ENCODE measurements at regions not wholly inside any gene's neighbourhood (a gene's known extent, or its start where the extent isn't known, plus 50 kb on each side); places are given as distances from the start of the nearest gene placed in this dataset.
"Not testable (repeated sequence)": the region's sequence is repeated elsewhere in the genome, so short reads cannot be mapped to it uniquely, and the experiment has no call there.

- no peaks in the 10 kb centered on the region for H3K4me1 ChIP-seq (replicated peaks in 1 of 2)
- DNase-seq = no peak
- H3K36me3 ChIP-seq (replicated peaks in 1 of 2) = no peaks in the 10 kb centered on the region
- intact Hi-C loops (cut with DNase I) = no loop called here
- TF ChIP-seq POLR2A (IDR thresholded peaks at IDR 0.05) (no peak), CTCF (IDR thresholded peaks at IDR 0.05) (no peak)
- H3K27me3 ChIP-seq = no peaks in the 10 kb centered on the region
- no peak overlapping the region for H3K4me3 ChIP-seq
- no peak overlapping the region for H3K27ac ChIP-seq
- no peaks in the 10 kb centered on the region for H3K9me3 ChIP-seq (replicated peaks in 1 of 3)
Measured at GRCh38 chr10:76769582-76769981, 868.0 kb downstream of the KCNMA1 start.

GRCh38 chr10:76769161-76769560, 868.4 kb downstream of the KCNMA1 start:
- Histone ChIP-seq H3K27me3 (no peaks in the 10 kb centered on the region), H3K4me1 (replicated peaks in 1 of 2) (no peaks in the 10 kb centered on the region), H3K27ac (no peak overlapping the region), H3K4me3 (no peak overlapping the region), H3K36me3 (replicated peaks in 1 of 2) (no peaks in the 10 kb centered on the region), H3K9me3 (replicated peaks in 1 of 3) (no peaks in the 10 kb centered on the region)
- no peak for DNase-seq
- WGBS, 4 donors = 85 to 96% (median 93%) methylated on average over 2 of the region's 2 CpGs
- intact Hi-C loops (cut with DNase I) = no loop called here
- no peak for TF ChIP-seq CTCF (IDR thresholded peaks at IDR 0.05)
- no peak for TF ChIP-seq POLR2A (IDR thresholded peaks at IDR 0.05)

GRCh38 chr10:76766682-76767081, 870.9 kb downstream of the KCNMA1 start:
- TF ChIP-seq CTCF (IDR thresholded peaks at IDR 0.05) (no peak), POLR2A (IDR thresholded peaks at IDR 0.05) (no peak)
- H3K27ac ChIP-seq = no peak overlapping the region
- intact Hi-C loops (cut with DNase I) = no loop called here
- H3K27me3 ChIP-seq = peaks cover under 1% of the 10 kb centered on the region
- H3K36me3 ChIP-seq (replicated peaks in 1 of 2) = no peaks in the 10 kb centered on the region
- no peak for DNase-seq
- no peak overlapping the region for H3K4me3 ChIP-seq
- H3K9me3 ChIP-seq (replicated peaks in 1 of 3) = no peaks in the 10 kb centered on the region
- WGBS, 4 donors = 87 to 98% (median 94%) methylated on average over 6 to 7 of the region's 7 CpGs
- H3K4me1 ChIP-seq (replicated peaks in 1 of 2) = no peaks in the 10 kb centered on the region

- H3K9me3 ChIP-seq (replicated peaks in 1 of 3); H3K4me1 ChIP-seq (replicated peaks in 1 of 2); H3K36me3 ChIP-seq (replicated peaks in 1 of 2); H3K27ac ChIP-seq; intact Hi-C loops (cut with DNase I); H3K4me3 ChIP-seq; DNase-seq: not testable (repeated sequence)
- WGBS, 4 donors = 46 to 71% (median 69%) methylated on average over 3 of the region's 3 CpGs
- H3K27me3 ChIP-seq = peaks cover 11% of the 10 kb centered on the region
Measured at GRCh38 chr10:76764921-76765320, 872.7 kb downstream of the KCNMA1 start.

- H3K27me3 ChIP-seq = peaks cover 11% of the 10 kb centered on the region
- intact Hi-C loops (cut with DNase I) = no loop called here
- no peaks in the 10 kb centered on the region for H3K36me3 ChIP-seq (replicated peaks in 1 of 2)
- H3K9me3 ChIP-seq (replicated peaks in 1 of 3) = no peaks in the 10 kb centered on the region
- no peak for DNase-seq
- no peak overlapping the region for H3K4me3 ChIP-seq
- TF ChIP-seq POLR2A (IDR thresholded peaks at IDR 0.05) (no peak), CTCF (IDR thresholded peaks at IDR 0.05) (no peak)
- WGBS, 4 donors = 60 to 81% (median 72%) methylated on average over 3 of the region's 3 CpGs
- no peaks in the 10 kb centered on the region for H3K4me1 ChIP-seq (replicated peaks in 1 of 2)
- H3K27ac ChIP-seq = no peak overlapping the region
Measured at GRCh38 chr10:76764177-76764576, 873.4 kb downstream of the KCNMA1 start.

All from adrenal gland (tissue), 9 donors.